ENCODE measurements at regions not wholly inside any gene's neighbourhood (a gene's known extent, or its start where the extent isn't known, plus 50 kb on each side); places are given as distances from the start of the nearest gene placed in this dataset.
A peak's percentile ranks its signal among the peaks of the same experiment; 100 is the strongest.

GRCh38 chr2:172207911-172208310 lies 105.2 kb upstream of the DLX2 start:
- peak; percentile 81 to 89 for DNase-seq
- H3K4me3 ChIP-seq (ENCODE audit: low read depth in 1 of 3, low read length in 3 of 3), result no peak overlapping the region
- peaks cover 3 to 24% (median 6%) of the 10 kb centered on the region in 3 donors for H3K4me1 ChIP-seq (ENCODE audit: control insufficient read depth in 3 of 3, insufficient read depth in 2 of 3, low read depth in 1 of 3, low read length in 2 of 3)
- no peak for FAIRE-seq
- H3K9me3 ChIP-seq (ENCODE audit: control insufficient read depth in 2 of 2, insufficient read depth in 1 of 2, low read depth in 1 of 2, low read length in 1 of 2), result no peaks in the 10 kb centered on the region
- peak overlapping the region in 1 of 3 donors; percentile 66 for H3K27ac ChIP-seq (ENCODE audit: low read depth in 1 of 3, low read length in 2 of 3)
- H3K36me3 ChIP-seq (ENCODE audit: control insufficient read depth in 3 of 3, insufficient read depth in 2 of 3, low read depth in 1 of 3, low read length in 3 of 3), result no peaks in the 10 kb centered on the region
- 19 to 53% (median 33%) methylated on average over 5 of the region's 5 CpGs for WGBS, 3 donors
- H3K27me3 ChIP-seq (ENCODE audit: control insufficient read depth in 3 of 3, insufficient read depth in 3 of 3, low read length in 3 of 3), result no peaks in the 10 kb centered on the region

GRCh38 chr2:172208791-172209325 lies 106.2 kb upstream of the DLX2 start:
- peak overlapping the region in 1 of 3 donors; percentile 46 for H3K27ac ChIP-seq (ENCODE audit: low read depth in 1 of 3, low read length in 2 of 3)
- no peak for FAIRE-seq
- no peaks in the 10 kb centered on the region for H3K36me3 ChIP-seq (ENCODE audit: control insufficient read depth in 3 of 3, insufficient read depth in 2 of 3, low read depth in 1 of 3, low read length in 3 of 3)
- H3K27me3 ChIP-seq (ENCODE audit: control insufficient read depth in 3 of 3, insufficient read depth in 3 of 3, low read length in 3 of 3), result no peaks in the 10 kb centered on the region
- H3K4me3 ChIP-seq (ENCODE audit: low read depth in 1 of 3, low read length in 3 of 3), result no peak overlapping the region
- WGBS, 3 donors, result 42 to 48% (median 44%) methylated on average over 6 of the region's 6 CpGs
- H3K9me3 ChIP-seq (ENCODE audit: control insufficient read depth in 2 of 2, insufficient read depth in 1 of 2, low read depth in 1 of 2, low read length in 1 of 2), result no peaks in the 10 kb centered on the region
- DNase-seq, result peak in 1 of 2 donors; percentile 39
- peaks cover 3 to 24% (median 6%) of the 10 kb centered on the region in 3 donors for H3K4me1 ChIP-seq (ENCODE audit: control insufficient read depth in 3 of 3, insufficient read depth in 2 of 3, low read depth in 1 of 3, low read length in 2 of 3)

GRCh38 chr2:172210599-172210998 lies 107.9 kb upstream of the DLX2 start:
- no peaks in the 10 kb centered on the region for H3K27me3 ChIP-seq (ENCODE audit: control insufficient read depth in 3 of 3, insufficient read depth in 3 of 3, low read length in 3 of 3)
- FAIRE-seq, result no peak
- H3K9me3 ChIP-seq (ENCODE audit: control insufficient read depth in 2 of 2, insufficient read depth in 1 of 2, low read depth in 1 of 2, low read length in 1 of 2), result no peaks in the 10 kb centered on the region
- DNase-seq, result no peak
- H3K36me3 ChIP-seq (ENCODE audit: control insufficient read depth in 3 of 3, insufficient read depth in 2 of 3, low read depth in 1 of 3, low read length in 3 of 3), result no peaks in the 10 kb centered on the region
- H3K27ac ChIP-seq (ENCODE audit: low read depth in 1 of 3, low read length in 2 of 3), result no peak overlapping the region
- H3K4me3 ChIP-seq (ENCODE audit: low read depth in 1 of 3, low read length in 3 of 3), result no peak overlapping the region
- peaks cover 3 to 24% (median 6%) of the 10 kb centered on the region in 3 donors for H3K4me1 ChIP-seq (ENCODE audit: control insufficient read depth in 3 of 3, insufficient read depth in 2 of 3, low read depth in 1 of 3, low read length in 2 of 3)

- 49 to 72% (median 55%) methylated on average over 5 of the region's 5 CpGs for WGBS, 3 donors
- H3K27ac ChIP-seq (ENCODE audit: low read depth in 1 of 3, low read length in 2 of 3), result no peak overlapping the region
- no peaks in the 10 kb centered on the region for H3K27me3 ChIP-seq (ENCODE audit: control insufficient read depth in 3 of 3, insufficient read depth in 3 of 3, low read length in 3 of 3)
- no peak for DNase-seq
- FAIRE-seq, result no peak
- no peaks in the 10 kb centered on the region for H3K9me3 ChIP-seq (ENCODE audit: control insufficient read depth in 2 of 2, insufficient read depth in 1 of 2, low read depth in 1 of 2, low read length in 1 of 2)
- H3K4me3 ChIP-seq (ENCODE audit: low read depth in 1 of 3, low read length in 3 of 3), result no peak overlapping the region
- no peaks in the 10 kb centered on the region for H3K36me3 ChIP-seq (ENCODE audit: control insufficient read depth in 3 of 3, insufficient read depth in 2 of 3, low read depth in 1 of 3, low read length in 3 of 3)
- H3K4me1 ChIP-seq (ENCODE audit: control insufficient read depth in 3 of 3, insufficient read depth in 2 of 3, low read depth in 1 of 3, low read length in 2 of 3), result peaks cover 3 to 26% (median 6%) of the 10 kb centered on the region in 3 donors
These were observed 108.8 kb upstream of the DLX2 start for GRCh38 chr2:172211512-172211911.

GRCh38 chr2:172213116-172213860 lies 110.6 kb upstream of the DLX2 start:
- H3K4me1 ChIP-seq (ENCODE audit: control insufficient read depth in 3 of 3, insufficient read depth in 2 of 3, low read depth in 1 of 3, low read length in 2 of 3), result peaks cover 2 to 19% (median 6%) of the 10 kb centered on the region in 3 donors
- no peak overlapping the region for H3K4me3 ChIP-seq (ENCODE audit: low read depth in 1 of 3, low read length in 3 of 3)
- FAIRE-seq (no peak), DNase-seq (no peak)
- no peak overlapping the region for H3K27ac ChIP-seq (ENCODE audit: low read depth in 1 of 3, low read length in 2 of 3)
- H3K9me3 ChIP-seq (ENCODE audit: control insufficient read depth in 2 of 2, insufficient read depth in 1 of 2, low read depth in 1 of 2, low read length in 1 of 2), result no peaks in the 10 kb centered on the region
- 80 to 85% (median 84%) methylated on average over 12 of the region's 12 CpGs for WGBS, 3 donors
- H3K36me3 ChIP-seq (ENCODE audit: control insufficient read depth in 3 of 3, insufficient read depth in 2 of 3, low read depth in 1 of 3, low read length in 3 of 3), result no peaks in the 10 kb centered on the region
- no peaks in the 10 kb centered on the region for H3K27me3 ChIP-seq (ENCODE audit: control insufficient read depth in 3 of 3, insufficient read depth in 3 of 3, low read length in 3 of 3)

GRCh38 chr2:172214252-172214651 lies 111.6 kb upstream of the DLX2 start:
- Histone ChIP-seq H3K27me3 (ENCODE audit: control insufficient read depth in 3 of 3, insufficient read depth in 3 of 3, low read length in 3 of 3) (no peaks in the 10 kb centered on the region), H3K27ac (ENCODE audit: low read depth in 1 of 3, low read length in 2 of 3) (no peak overlapping the region), H3K9me3 (ENCODE audit: control insufficient read depth in 2 of 2, insufficient read depth in 1 of 2, low read depth in 1 of 2, low read length in 1 of 2) (no peaks in the 10 kb centered on the region), H3K4me1 (ENCODE audit: control insufficient read depth in 3 of 3, insufficient read depth in 2 of 3, low read depth in 1 of 3, low read length in 2 of 3) (peaks cover 0 to 9% (median 0%) of the 10 kb centered on the region in 3 donors), H3K36me3 (ENCODE audit: control insufficient read depth in 3 of 3, insufficient read depth in 2 of 3, low read depth in 1 of 3, low read length in 3 of 3) (no peaks in the 10 kb centered on the region), H3K4me3 (ENCODE audit: low read depth in 1 of 3, low read length in 3 of 3) (no peak overlapping the region)
- FAIRE-seq (no peak), DNase-seq (no peak)
- WGBS, 3 donors, result 89 to 90% (median 90%) methylated on average over 2 of the region's 2 CpGs

- FAIRE-seq (no peak), DNase-seq (no peak)
- Histone ChIP-seq H3K27me3 (ENCODE audit: control insufficient read depth in 3 of 3, insufficient read depth in 3 of 3, low read length in 3 of 3) (no peaks in the 10 kb centered on the region), H3K27ac (ENCODE audit: low read depth in 1 of 3, low read length in 2 of 3) (no peak overlapping the region), H3K4me1 (ENCODE audit: control insufficient read depth in 3 of 3, insufficient read depth in 2 of 3, low read depth in 1 of 3, low read length in 2 of 3) (peaks cover 0 to 2% (median 0%) of the 10 kb centered on the region in 3 donors), H3K9me3 (ENCODE audit: control insufficient read depth in 2 of 2, insufficient read depth in 1 of 2, low read depth in 1 of 2, low read length in 1 of 2) (no peaks in the 10 kb centered on the region), H3K36me3 (ENCODE audit: control insufficient read depth in 3 of 3, insufficient read depth in 2 of 3, low read depth in 1 of 3, low read length in 3 of 3) (no peaks in the 10 kb centered on the region), H3K4me3 (ENCODE audit: low read depth in 1 of 3, low read length in 3 of 3) (no peak overlapping the region)
- WGBS, 3 donors, result 84 to 93% (median 89%) methylated on average over 15 of the region's 15 CpGs
These were observed 112.7 kb upstream of the DLX2 start for GRCh38 chr2:172215172-172215935.

GRCh38 chr2:172215936-172216335 lies 113.2 kb upstream of the DLX2 start:
- Histone ChIP-seq H3K27ac (ENCODE audit: low read depth in 1 of 3, low read length in 2 of 3) (no peak overlapping the region), H3K27me3 (ENCODE audit: control insufficient read depth in 3 of 3, insufficient read depth in 3 of 3, low read length in 3 of 3) (no peaks in the 10 kb centered on the region), H3K9me3 (ENCODE audit: control insufficient read depth in 2 of 2, insufficient read depth in 1 of 2, low read depth in 1 of 2, low read length in 1 of 2) (no peaks in the 10 kb centered on the region), H3K4me3 (ENCODE audit: low read depth in 1 of 3, low read length in 3 of 3) (no peak overlapping the region), H3K4me1 (ENCODE audit: control insufficient read depth in 3 of 3, insufficient read depth in 2 of 3, low read depth in 1 of 3, low read length in 2 of 3) (peaks cover 0 to 2% (median 0%) of the 10 kb centered on the region in 3 donors), H3K36me3 (ENCODE audit: control insufficient read depth in 3 of 3, insufficient read depth in 2 of 3, low read depth in 1 of 3, low read length in 3 of 3) (no peaks in the 10 kb centered on the region)
- DNase-seq (no peak), FAIRE-seq (no peak)
- 50 to 62% (median 56%) methylated on average over 2 of the region's 2 CpGs for WGBS, 3 donors

Data from small intestine (tissue), 7 donors.